ENCODE measurements at regions not wholly inside any gene's neighbourhood (a gene's known extent, or its start where the extent isn't known, plus 50 kb on each side); places are given as distances from the start of the nearest gene placed in this dataset.

- Histone ChIP-seq H2AK5ac (ENCODE audit: low read length) (no peak overlapping the region), H3K4ac (ENCODE audit: low read depth, low read length) (no peak overlapping the region), H3K56ac (ENCODE audit: low read length) (no peak overlapping the region), H3K79me1 (ENCODE audit: low read length) (no peaks in the 10 kb centered on the region), H3K18ac (ENCODE audit: low read length) (no peak overlapping the region), H3K27me3 (ENCODE audit: insufficient read depth, low read length, poor library complexity) (no peaks in the 10 kb centered on the region), H2BK5ac (ENCODE audit: low read length) (no peak overlapping the region), H4K5ac (ENCODE audit: low read length) (no peak overlapping the region), H2BK15ac (replicated peaks; ENCODE audit: low read depth) (no peak overlapping the region), H3K4me2 (ENCODE audit: low read length) (no peak overlapping the region), H3K9ac (ENCODE audit: low read length) (no peak overlapping the region), H3K36me3 (ENCODE audit: control insufficient read depth, insufficient read depth, low read length) (no peaks in the 10 kb centered on the region), H3K4me3 (ENCODE audit: low read length) (no peak overlapping the region), H3K4me1 (ENCODE audit: control insufficient read depth, low read depth, low read length) (no peaks in the 10 kb centered on the region), H3K79me2 (ENCODE audit: control insufficient read depth, insufficient read depth, low read length) (no peaks in the 10 kb centered on the region), H2BK120ac (ENCODE audit: low read depth, low read length) (no peak overlapping the region), H4K8ac (ENCODE audit: low read depth, low read length) (no peak overlapping the region), H3K27ac (ENCODE audit: low read depth, low read length) (no peak overlapping the region), H3K23ac (ENCODE audit: low read length) (no peak overlapping the region)
- DNase-seq: no peak
- no CpG with 5 or more reads among the region's 11 CpGs for WGBS (ENCODE audit: extremely low coverage, insufficient coverage, low lambda C conversion rate)
Observed at GRCh38 chr4:56272003-56272402, 115.3 kb downstream of the AASDH start.

- Histone ChIP-seq H3K18ac (ENCODE audit: low read length) (no peak overlapping the region), H3K79me1 (ENCODE audit: low read length) (no peaks in the 10 kb centered on the region), H2BK15ac (replicated peaks; ENCODE audit: low read depth) (no peak overlapping the region), H3K4me3 (ENCODE audit: low read length) (no peak overlapping the region), H3K79me2 (ENCODE audit: control insufficient read depth, insufficient read depth, low read length) (no peaks in the 10 kb centered on the region), H3K4me1 (ENCODE audit: control insufficient read depth, low read depth, low read length) (no peaks in the 10 kb centered on the region), H3K36me3 (ENCODE audit: control insufficient read depth, insufficient read depth, low read length) (no peaks in the 10 kb centered on the region), H3K23ac (ENCODE audit: low read length) (no peak overlapping the region), H2BK5ac (ENCODE audit: low read length) (no peak overlapping the region), H3K4me2 (ENCODE audit: low read length) (no peak overlapping the region), H4K5ac (ENCODE audit: low read length) (no peak overlapping the region), H3K27ac (ENCODE audit: low read depth, low read length) (no peak overlapping the region), H4K8ac (ENCODE audit: low read depth, low read length) (no peak overlapping the region), H2BK120ac (ENCODE audit: low read depth, low read length) (no peak overlapping the region), H3K27me3 (ENCODE audit: insufficient read depth, low read length, poor library complexity) (no peaks in the 10 kb centered on the region), H3K56ac (ENCODE audit: low read length) (no peak overlapping the region), H3K4ac (ENCODE audit: low read depth, low read length) (no peak overlapping the region), H3K9ac (ENCODE audit: low read length) (no peak overlapping the region), H2AK5ac (ENCODE audit: low read length) (no peak overlapping the region)
- no CpG with 5 or more reads among the region's 2 CpGs for WGBS (ENCODE audit: extremely low coverage, insufficient coverage, low lambda C conversion rate)
- no peak for DNase-seq
Observed at GRCh38 chr4:56271131-56271530, 116.2 kb downstream of the AASDH start.

- Histone ChIP-seq H3K4ac (ENCODE audit: low read depth, low read length) (no peak overlapping the region), H3K56ac (ENCODE audit: low read length) (no peak overlapping the region), H3K36me3 (ENCODE audit: control insufficient read depth, insufficient read depth, low read length) (no peaks in the 10 kb centered on the region)
Observed at GRCh38 chr4:56267558-56267957, 119.7 kb downstream of the AASDH start.

GRCh38 chr4:56264873-56265272 is 122.4 kb downstream of the AASDH start:
- no peaks in the 10 kb centered on the region for H3K79me2 ChIP-seq (ENCODE audit: control insufficient read depth, insufficient read depth, low read length)
- H2BK120ac ChIP-seq (ENCODE audit: low read depth, low read length): no peak overlapping the region
- H2BK5ac ChIP-seq (ENCODE audit: low read length): no peak overlapping the region
- no peak overlapping the region for H3K9ac ChIP-seq (ENCODE audit: low read length)
- no peak overlapping the region for H3K4ac ChIP-seq (ENCODE audit: low read depth, low read length)
- no peak for DNase-seq
- H4K8ac ChIP-seq (ENCODE audit: low read depth, low read length): no peak overlapping the region
- WGBS (ENCODE audit: extremely low coverage, insufficient coverage, low lambda C conversion rate): no CpG with 5 or more reads among the region's 4 CpGs
- H2BK15ac ChIP-seq (replicated peaks; ENCODE audit: low read depth): no peak overlapping the region
- no peaks in the 10 kb centered on the region for H3K27me3 ChIP-seq (ENCODE audit: insufficient read depth, low read length, poor library complexity)
- no peak overlapping the region for H2AK5ac ChIP-seq (ENCODE audit: low read length)
- peaks cover 2% of the 10 kb centered on the region for H3K4me1 ChIP-seq (ENCODE audit: control insufficient read depth, low read depth, low read length)
- H3K56ac ChIP-seq (ENCODE audit: low read length): no peak overlapping the region
- no peak overlapping the region for H3K18ac ChIP-seq (ENCODE audit: low read length)
- H3K4me2 ChIP-seq (ENCODE audit: low read length): no peak overlapping the region
- H3K23ac ChIP-seq (ENCODE audit: low read length): no peak overlapping the region
- no peak overlapping the region for H3K4me3 ChIP-seq (ENCODE audit: low read length)
- H4K5ac ChIP-seq (ENCODE audit: low read length): no peak overlapping the region
- H3K27ac ChIP-seq (ENCODE audit: low read depth, low read length): no peak overlapping the region
- H3K79me1 ChIP-seq (ENCODE audit: low read length): no peaks in the 10 kb centered on the region
- no peaks in the 10 kb centered on the region for H3K36me3 ChIP-seq (ENCODE audit: control insufficient read depth, insufficient read depth, low read length)

More at GRCh38 chr4:56267558-56267957, 119.7 kb downstream of the AASDH start:
- no peak overlapping the region for H2BK5ac ChIP-seq (ENCODE audit: low read length)
- H3K79me2 ChIP-seq (ENCODE audit: control insufficient read depth, insufficient read depth, low read length): no peaks in the 10 kb centered on the region
- DNase-seq: no peak
- H4K5ac ChIP-seq (ENCODE audit: low read length): no peak overlapping the region
- no peak overlapping the region for H3K27ac ChIP-seq (ENCODE audit: low read depth, low read length)
- H3K4me3 ChIP-seq (ENCODE audit: low read length): no peak overlapping the region
- H3K79me1 ChIP-seq (ENCODE audit: low read length): no peaks in the 10 kb centered on the region
- no peaks in the 10 kb centered on the region for H3K4me1 ChIP-seq (ENCODE audit: control insufficient read depth, low read depth, low read length)
- H4K8ac ChIP-seq (ENCODE audit: low read depth, low read length): no peak overlapping the region
- H3K9ac ChIP-seq (ENCODE audit: low read length): no peak overlapping the region
- no peak overlapping the region for H3K23ac ChIP-seq (ENCODE audit: low read length)
- H3K4me2 ChIP-seq (ENCODE audit: low read length): no peak overlapping the region
- H2AK5ac ChIP-seq (ENCODE audit: low read length): no peak overlapping the region
- no peaks in the 10 kb centered on the region for H3K27me3 ChIP-seq (ENCODE audit: insufficient read depth, low read length, poor library complexity)
- H3K18ac ChIP-seq (ENCODE audit: low read length): no peak overlapping the region
- WGBS (ENCODE audit: extremely low coverage, insufficient coverage, low lambda C conversion rate): no CpG with 5 or more reads among the region's 4 CpGs
- no peak overlapping the region for H2BK15ac ChIP-seq (replicated peaks; ENCODE audit: low read depth)
- no peak overlapping the region for H2BK120ac ChIP-seq (ENCODE audit: low read depth, low read length)

GRCh38 chr4:56261027-56261426 is 126.3 kb downstream of the AASDH start:
- DNase-seq: no peak
- Histone ChIP-seq H4K5ac (ENCODE audit: low read length) (no peak overlapping the region), H3K27ac (ENCODE audit: low read depth, low read length) (no peak overlapping the region), H3K4me1 (ENCODE audit: control insufficient read depth, low read depth, low read length) (peaks cover 15% of the 10 kb centered on the region), H3K36me3 (ENCODE audit: control insufficient read depth, insufficient read depth, low read length) (no peaks in the 10 kb centered on the region), H3K4me3 (ENCODE audit: low read length) (no peak overlapping the region), H3K23ac (ENCODE audit: low read length) (no peak overlapping the region), H3K79me2 (ENCODE audit: control insufficient read depth, insufficient read depth, low read length) (no peaks in the 10 kb centered on the region), H2AK5ac (ENCODE audit: low read length) (no peak overlapping the region), H4K8ac (ENCODE audit: low read depth, low read length) (no peak overlapping the region), H3K4me2 (ENCODE audit: low read length) (no peak overlapping the region), H3K27me3 (ENCODE audit: insufficient read depth, low read length, poor library complexity) (no peaks in the 10 kb centered on the region), H3K79me1 (ENCODE audit: low read length) (peaks cover 2% of the 10 kb centered on the region), H2BK15ac (replicated peaks; ENCODE audit: low read depth) (no peak overlapping the region), H3K18ac (ENCODE audit: low read length) (no peak overlapping the region), H2BK5ac (ENCODE audit: low read length) (no peak overlapping the region), H3K56ac (ENCODE audit: low read length) (no peak overlapping the region), H3K9ac (ENCODE audit: low read length) (no peak overlapping the region), H3K4ac (ENCODE audit: low read depth, low read length) (no peak overlapping the region), H2BK120ac (ENCODE audit: low read depth, low read length) (no peak overlapping the region)
- WGBS (ENCODE audit: extremely low coverage, insufficient coverage, low lambda C conversion rate): no CpG with 5 or more reads among the region's 6 CpGs

GRCh38 chr4:56260320-56260719 is 127.0 kb downstream of the AASDH start:
- Histone ChIP-seq H3K23ac (ENCODE audit: low read length) (no peak overlapping the region), H3K56ac (ENCODE audit: low read length) (no peak overlapping the region), H2BK120ac (ENCODE audit: low read depth, low read length) (no peak overlapping the region), H4K8ac (ENCODE audit: low read depth, low read length) (no peak overlapping the region), H3K4me2 (ENCODE audit: low read length) (no peak overlapping the region), H4K5ac (ENCODE audit: low read length) (no peak overlapping the region), H3K27ac (ENCODE audit: low read depth, low read length) (no peak overlapping the region), H3K4me1 (ENCODE audit: control insufficient read depth, low read depth, low read length) (peaks cover 15% of the 10 kb centered on the region), H2BK15ac (replicated peaks; ENCODE audit: low read depth) (no peak overlapping the region), H2BK5ac (ENCODE audit: low read length) (no peak overlapping the region), H3K27me3 (ENCODE audit: insufficient read depth, low read length, poor library complexity) (no peaks in the 10 kb centered on the region), H3K9ac (ENCODE audit: low read length) (no peak overlapping the region), H3K36me3 (ENCODE audit: control insufficient read depth, insufficient read depth, low read length) (no peaks in the 10 kb centered on the region), H3K79me2 (ENCODE audit: control insufficient read depth, insufficient read depth, low read length) (no peaks in the 10 kb centered on the region), H3K4me3 (ENCODE audit: low read length) (no peak overlapping the region), H2AK5ac (ENCODE audit: low read length) (no peak overlapping the region), H3K79me1 (ENCODE audit: low read length) (peaks cover 2% of the 10 kb centered on the region), H3K18ac (ENCODE audit: low read length) (no peak overlapping the region), H3K4ac (ENCODE audit: low read depth, low read length) (no peak overlapping the region)
- no CpG with 5 or more reads among the region's 4 CpGs for whole genome bisulfite sequencing (ENCODE audit: extremely low coverage, insufficient coverage, low lambda C conversion rate)
- no peak for DNase-seq
